HepG2 (cell line): ENCODE measurements at regions not wholly inside any gene's neighbourhood (a gene's known extent, or its start where the extent isn't known, plus 50 kb on each side); places are given as distances from the start of the nearest gene placed in this dataset.

ENCODE experiments used
- ATAC-seq: fragments of 200-7000 bp; cut with Tn5 transposase; 3 replicates; pipeline ENCODE4 v1.9.1; 2020; ENCODE audit warnings: mild to moderate bottlenecking, moderate library complexity
- BruUV-seq: library from RNA; stranded (reverse); fragments of 400-500 nt; replicated peaks from 2 replicates; lab custom pipeline; 2021; lab: Mats Ljungman, UMichigan
- CTCF ChIA-PET: fragments of 300-600 bp; formaldehyde crosslinking; extraction: SDS; loops from one replicate; lab custom pipeline; 2021; ENCODE audit warnings: low total read pairs, inconsistent platforms, low intra/inter-chr PET ratio; lab: Yijun Ruan, JAX
- POLR2A ChIA-PET: fragments of 350-600 bp; sonication (Branson Sonifier 250); formaldehyde crosslinking; loops from one replicate; lab custom pipeline; 2020; ENCODE audit warnings: antibody characterized with exemption, inconsistent platforms; lab: Yijun Ruan, JAX
- DNase-seq: peaks from one replicate; pipeline ENCODE4 v3.0.0-alpha.2; 2015; ENCODE audit warnings: low spot score
- FAIRE-seq: peaks from 3 replicates; lab custom pipeline; 2011; peaks lifted over from hg19 to GRCh38; lab: Jason Lieb, UNC
- H2AFZ ChIP-seq: one replicate; pipeline ENCODE4 v1.6.1; 2011; ENCODE audit warnings: low read length, inconsistent platforms
- H3K27ac ChIP-seq: fragments of 300-600 bp; 3 replicates; pipeline ENCODE4 v1.8.0; 2011; ENCODE audit warnings: mixed run types, mild to moderate bottlenecking, mixed read lengths, low read length, inconsistent platforms; ENCODE audit not compliant: insufficient read depth; ENCODE audit errors: extremely low read length
- H3K27me3 ChIP-seq, 2 experiments: fragments of 200-600 bp in 1 of 2; 2 replicates in 1 of 2; 3 replicates in 1 of 2; pipeline versions ENCODE4 v1.6.0 to v1.8.0; 2011; ENCODE audit warnings: low read length in 2 of 2, mild to moderate bottlenecking in 2 of 2, moderate library complexity in 2 of 2, inconsistent platforms in 1 of 2; ENCODE audit not compliant: insufficient read depth in 2 of 2, control insufficient read depth in 1 of 2
- H3K36me3 ChIP-seq, 2 experiments: fragments of 200-600 bp in 1 of 2; replicated peaks in 1 of 2; 2 replicates in 1 of 2; 3 replicates in 1 of 2; pipeline versions ENCODE4 v1.5.1 to v1.8.0; 2011; ENCODE audit warnings: low read length in 2 of 2, inconsistent platforms in 1 of 2; ENCODE audit not compliant: insufficient read depth in 2 of 2, control insufficient read depth in 1 of 2
- H3K4me1 ChIP-seq: 2 replicates; pipeline ENCODE4 v1.5.1; 2012; ENCODE audit warnings: low read length, inconsistent platforms; ENCODE audit not compliant: insufficient read depth
- H3K4me2 ChIP-seq: 2 replicates; pipeline ENCODE4 v1.6.0; 2011; ENCODE audit warnings: low read depth, low read length, inconsistent platforms
- H3K4me3 ChIP-seq, 3 experiments: fragments of 200-600 bp in 1 of 3; sonication (generic), shearing (Covaris generic) in 1 of 3; replicated peaks in 1 of 3; 2 replicates each; pipeline ENCODE4 v1.5.1; 2011 to 2016; ENCODE audit warnings: low read length in 3 of 3, inconsistent platforms in 2 of 3, low read depth in 2 of 3, mild to moderate bottlenecking in 2 of 3, control low read depth in 1 of 3, mixed read lengths in 1 of 3; ENCODE audit not compliant: insufficient read depth in 1 of 3
- H3K79me2 ChIP-seq: one replicate; pipeline ENCODE4 v1.6.1; 2011; ENCODE audit warnings: low read length, inconsistent platforms; ENCODE audit not compliant: insufficient read depth
- H3K9ac ChIP-seq: 2 replicates; pipeline ENCODE4 v1.6.0; 2011; ENCODE audit warnings: mild to moderate bottlenecking, low read depth, low read length, inconsistent platforms; ENCODE audit not compliant: insufficient read depth
- H3K9me3 ChIP-seq: 2 replicates; pipeline ENCODE4 v1.5.1; 2012; ENCODE audit warnings: mild to moderate bottlenecking, low read length
- H4K20me1 ChIP-seq: 2 replicates; pipeline ENCODE4 v1.6.0; 2011; ENCODE audit warnings: inconsistent platforms, mild to moderate bottlenecking, low read length, moderate library complexity; ENCODE audit not compliant: insufficient read depth
- ARNT ChIP-seq: fragments of 450-650 bp; IDR thresholded peaks from 2 replicates; pipeline ENCODE4 v1.6.1; 2017
- BRD4 ChIP-seq: sonication (generic); formaldehyde crosslinking; IDR thresholded peaks from 2 replicates; pipeline ENCODE4 v1.4.0; 2020; ENCODE audit warnings: missing genetic modification reagents
- ETV6 ChIP-seq: sonication (generic); formaldehyde crosslinking; conservative IDR thresholded peaks from 2 replicates; pipeline ENCODE4 v1.4.0; 2020; ENCODE audit warnings: missing genetic modification reagents
- HCFC1 ChIP-seq: fragments of 150-350 bp; IDR thresholded peaks from 2 replicates; pipeline ENCODE4 v1.6.1; 2014; ENCODE audit warnings: low read depth, low read length
- IKZF1 ChIP-seq: fragments of 450-650 bp; IDR thresholded peaks from 2 replicates; pipeline ENCODE4 v1.7.1; 2016
- REXO4 ChIP-seq: sonication (generic); formaldehyde crosslinking; IDR thresholded peaks from 2 replicates; pipeline ENCODE4 v1.8.0; 2022; ENCODE audit warnings: missing genetic modification reagents, mild to moderate bottlenecking, borderline replicate concordance
- ZNF879 ChIP-seq: sonication (generic); formaldehyde crosslinking; IDR thresholded peaks from 2 replicates; pipeline ENCODE4 v1.8.1; 2023; ENCODE audit warnings: missing genetic modification reagents
- WGBS: methylation state at CpG from one replicate; pipeline ENCODE4 v1.1.6; 2017; ENCODE audit warnings: low lambda C conversion rate; 5-methylcytosine and 5-hydroxymethylcytosine counted together
- in situ Hi-C: cut with HindIII; loops from 2 replicates; pipeline ENCODE4 v1.10.0; 2017; ENCODE audit warnings: low pct_unique_long_range_greater_than_20kb; ENCODE audit not compliant: extremely low pct_ligation_motif_present
- intact Hi-C: fragments of 100-400 bp; cut with micrococcal nuclease; formaldehyde crosslinking; loops from one replicate; pipeline ENCODE4 v1.10.0; 2022; ENCODE audit not compliant: unreplicated experiment
- TF ChIP-seq, protein P1 (sequence below): sonication (generic); formaldehyde crosslinking; IDR thresholded peaks from 2 replicates; pipeline ENCODE4 v1.4.0; 2020; ENCODE audit warnings: missing genetic modification reagents, borderline replicate concordance
- TF ChIP-seq, protein P2 (sequence below): sonication (generic); formaldehyde crosslinking; IDR thresholded peaks from 2 replicates; pipeline ENCODE4 v1.4.0; 2020; ENCODE audit warnings: missing genetic modification reagents; ENCODE audit errors: not compliant biosample characterization
- TF ChIP-seq, protein P3 (sequence below): sonication (generic); formaldehyde crosslinking; IDR thresholded peaks from 2 replicates; pipeline ENCODE4 v1.8.1; 2023; ENCODE audit warnings: missing genetic modification reagents, mild to moderate bottlenecking, borderline replicate concordance
- TF ChIP-seq, protein P4 (sequence below): IDR thresholded peaks from 2 replicates; pipeline ENCODE4 v1.6.1; 2016; ENCODE audit warnings: missing compliant biosample characterization, missing genetic modification reagents, borderline replicate concordance
- TF ChIP-seq, protein P5 (sequence below): sonication (generic); formaldehyde crosslinking; IDR thresholded peaks from 2 replicates; pipeline ENCODE4 v1.5.1; 2020; ENCODE audit warnings: mild to moderate bottlenecking, moderate library complexity, missing genetic modification reagents
- TF ChIP-seq, protein P6 (sequence below): sonication (generic); formaldehyde crosslinking; conservative IDR thresholded peaks from 2 replicates; pipeline ENCODE4 v1.8.1; 2023; ENCODE audit warnings: missing genetic modification reagents
- TF ChIP-seq, protein P7 (sequence below): conservative IDR thresholded peaks from 2 replicates; pipeline ENCODE4 v1.6.1; 2018; ENCODE audit warnings: missing genetic modification reagents

DNA sequence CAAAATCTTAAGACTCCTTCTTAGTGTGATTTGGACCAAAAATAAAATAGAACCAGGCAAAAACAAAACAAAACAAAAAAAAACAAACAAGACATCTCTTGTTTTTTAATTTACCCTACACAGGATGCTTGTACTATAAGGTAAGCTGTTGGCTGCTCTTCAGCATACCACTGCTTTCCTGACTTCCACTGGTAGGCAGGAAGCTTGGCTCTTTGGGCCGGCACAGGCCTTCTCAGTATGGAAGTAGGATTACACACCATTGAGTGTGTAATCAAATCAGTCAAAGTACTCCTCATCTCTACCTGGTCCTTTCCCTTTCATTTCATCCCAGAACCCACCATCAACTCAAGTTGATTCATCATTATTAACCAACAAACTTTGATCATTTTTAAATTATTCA is 61.9 kb upstream of the RGS1 start:
- in situ Hi-C loops (no loop called here), intact Hi-C loops (no loop called here)
- no peaks in the 10 kb centered on the region for H4K20me1 ChIP-seq
- TF ChIP-seq IKZF1 = no peak
- TF ChIP-seq, protein P1, sequence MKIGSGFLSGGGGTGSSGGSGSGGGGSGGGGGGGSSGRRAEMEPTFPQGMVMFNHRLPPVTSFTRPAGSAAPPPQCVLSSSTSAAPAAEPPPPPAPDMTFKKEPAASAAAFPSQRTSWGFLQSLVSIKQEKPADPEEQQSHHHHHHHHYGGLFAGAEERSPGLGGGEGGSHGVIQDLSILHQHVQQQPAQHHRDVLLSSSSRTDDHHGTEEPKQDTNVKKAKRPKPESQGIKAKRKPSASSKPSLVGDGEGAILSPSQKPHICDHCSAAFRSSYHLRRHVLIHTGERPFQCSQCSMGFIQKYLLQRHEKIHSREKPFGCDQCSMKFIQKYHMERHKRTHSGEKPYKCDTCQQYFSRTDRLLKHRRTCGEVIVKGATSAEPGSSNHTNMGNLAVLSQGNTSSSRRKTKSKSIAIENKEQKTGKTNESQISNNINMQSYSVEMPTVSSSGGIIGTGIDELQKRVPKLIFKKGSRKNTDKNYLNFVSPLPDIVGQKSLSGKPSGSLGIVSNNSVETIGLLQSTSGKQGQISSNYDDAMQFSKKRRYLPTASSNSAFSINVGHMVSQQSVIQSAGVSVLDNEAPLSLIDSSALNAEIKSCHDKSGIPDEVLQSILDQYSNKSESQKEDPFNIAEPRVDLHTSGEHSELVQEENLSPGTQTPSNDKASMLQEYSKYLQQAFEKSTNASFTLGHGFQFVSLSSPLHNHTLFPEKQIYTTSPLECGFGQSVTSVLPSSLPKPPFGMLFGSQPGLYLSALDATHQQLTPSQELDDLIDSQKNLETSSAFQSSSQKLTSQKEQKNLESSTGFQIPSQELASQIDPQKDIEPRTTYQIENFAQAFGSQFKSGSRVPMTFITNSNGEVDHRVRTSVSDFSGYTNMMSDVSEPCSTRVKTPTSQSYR (CRISPR knock-in tag) = no peak
- TF ChIP-seq ETV6 = no peak
- TF ChIP-seq REXO4 (CRISPR knock-in tag) = no peak
- TF ChIP-seq, protein P2, sequence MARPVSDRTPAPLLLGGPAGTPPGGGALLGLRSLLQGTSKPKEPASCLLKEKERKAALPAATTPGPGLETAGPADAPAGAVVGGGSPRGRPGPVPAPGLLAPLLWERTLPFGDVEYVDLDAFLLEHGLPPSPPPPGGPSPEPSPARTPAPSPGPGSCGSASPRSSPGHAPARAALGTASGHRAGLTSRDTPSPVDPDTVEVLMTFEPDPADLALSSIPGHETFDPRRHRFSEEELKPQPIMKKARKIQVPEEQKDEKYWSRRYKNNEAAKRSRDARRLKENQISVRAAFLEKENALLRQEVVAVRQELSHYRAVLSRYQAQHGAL = no peak
- TF ChIP-seq ZNF879 = no peak
- TF ChIP-seq, protein P3, sequence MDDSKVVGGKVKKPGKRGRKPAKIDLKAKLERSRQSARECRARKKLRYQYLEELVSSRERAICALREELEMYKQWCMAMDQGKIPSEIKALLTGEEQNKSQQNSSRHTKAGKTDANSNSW = no peak
- TF ChIP-seq, protein P4, sequence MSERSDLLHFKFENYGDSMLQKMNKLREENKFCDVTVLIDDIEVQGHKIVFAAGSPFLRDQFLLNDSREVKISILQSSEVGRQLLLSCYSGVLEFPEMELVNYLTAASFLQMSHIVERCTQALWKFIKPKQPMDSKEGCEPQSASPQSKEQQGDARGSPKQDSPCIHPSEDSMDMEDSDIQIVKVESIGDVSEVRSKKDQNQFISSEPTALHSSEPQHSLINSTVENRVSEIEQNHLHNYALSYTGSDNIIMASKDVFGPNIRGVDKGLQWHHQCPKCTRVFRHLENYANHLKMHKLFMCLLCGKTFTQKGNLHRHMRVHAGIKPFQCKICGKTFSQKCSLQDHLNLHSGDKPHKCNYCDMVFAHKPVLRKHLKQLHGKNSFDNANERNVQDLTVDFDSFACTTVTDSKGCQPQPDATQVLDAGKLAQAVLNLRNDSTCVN = no peak
- TF ChIP-seq, protein P5, sequence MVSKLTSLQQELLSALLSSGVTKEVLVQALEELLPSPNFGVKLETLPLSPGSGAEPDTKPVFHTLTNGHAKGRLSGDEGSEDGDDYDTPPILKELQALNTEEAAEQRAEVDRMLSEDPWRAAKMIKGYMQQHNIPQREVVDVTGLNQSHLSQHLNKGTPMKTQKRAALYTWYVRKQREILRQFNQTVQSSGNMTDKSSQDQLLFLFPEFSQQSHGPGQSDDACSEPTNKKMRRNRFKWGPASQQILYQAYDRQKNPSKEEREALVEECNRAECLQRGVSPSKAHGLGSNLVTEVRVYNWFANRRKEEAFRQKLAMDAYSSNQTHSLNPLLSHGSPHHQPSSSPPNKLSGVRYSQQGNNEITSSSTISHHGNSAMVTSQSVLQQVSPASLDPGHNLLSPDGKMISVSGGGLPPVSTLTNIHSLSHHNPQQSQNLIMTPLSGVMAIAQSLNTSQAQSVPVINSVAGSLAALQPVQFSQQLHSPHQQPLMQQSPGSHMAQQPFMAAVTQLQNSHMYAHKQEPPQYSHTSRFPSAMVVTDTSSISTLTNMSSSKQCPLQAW (CRISPR knock-in tag) = no peak
- TF ChIP-seq, protein P6, sequence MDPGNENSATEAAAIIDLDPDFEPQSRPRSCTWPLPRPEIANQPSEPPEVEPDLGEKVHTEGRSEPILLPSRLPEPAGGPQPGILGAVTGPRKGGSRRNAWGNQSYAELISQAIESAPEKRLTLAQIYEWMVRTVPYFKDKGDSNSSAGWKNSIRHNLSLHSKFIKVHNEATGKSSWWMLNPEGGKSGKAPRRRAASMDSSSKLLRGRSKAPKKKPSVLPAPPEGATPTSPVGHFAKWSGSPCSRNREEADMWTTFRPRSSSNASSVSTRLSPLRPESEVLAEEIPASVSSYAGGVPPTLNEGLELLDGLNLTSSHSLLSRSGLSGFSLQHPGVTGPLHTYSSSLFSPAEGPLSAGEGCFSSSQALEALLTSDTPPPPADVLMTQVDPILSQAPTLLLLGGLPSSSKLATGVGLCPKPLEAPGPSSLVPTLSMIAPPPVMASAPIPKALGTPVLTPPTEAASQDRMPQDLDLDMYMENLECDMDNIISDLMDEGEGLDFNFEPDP (CRISPR knock-in tag) = no peak
- no peak for TF ChIP-seq BRD4 (CRISPR knock-in tag)
- no peak for TF ChIP-seq ARNT
- TF ChIP-seq HCFC1 = no peak
- TF ChIP-seq, protein P7, sequence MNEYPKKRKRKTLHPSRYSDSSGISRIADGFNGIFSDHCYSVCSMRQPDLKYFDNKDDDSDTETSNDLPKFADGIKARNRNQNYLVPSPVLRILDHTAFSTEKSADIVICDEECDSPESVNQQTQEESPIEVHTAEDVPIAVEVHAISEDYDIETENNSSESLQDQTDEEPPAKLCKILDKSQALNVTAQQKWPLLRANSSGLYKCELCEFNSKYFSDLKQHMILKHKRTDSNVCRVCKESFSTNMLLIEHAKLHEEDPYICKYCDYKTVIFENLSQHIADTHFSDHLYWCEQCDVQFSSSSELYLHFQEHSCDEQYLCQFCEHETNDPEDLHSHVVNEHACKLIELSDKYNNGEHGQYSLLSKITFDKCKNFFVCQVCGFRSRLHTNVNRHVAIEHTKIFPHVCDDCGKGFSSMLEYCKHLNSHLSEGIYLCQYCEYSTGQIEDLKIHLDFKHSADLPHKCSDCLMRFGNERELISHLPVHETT (CRISPR knock-in tag) = no peak
- H3K27me3 ChIP-seq = no peaks in the 10 kb centered on the region
- BruUV-seq = no TSS peak
- DNase-seq (no peak), ATAC-seq (no peak), FAIRE-seq (no peak)
- H2AFZ ChIP-seq = no peak overlapping the region
- no peaks in the 10 kb centered on the region for H3K36me3 ChIP-seq
- WGBS = 43% methylated on average over 1 of the region's 1 CpG
- no peaks in the 10 kb centered on the region for H3K4me1 ChIP-seq
- no peak overlapping the region for H3K27ac ChIP-seq
- no peaks in the 10 kb centered on the region for H3K9me3 ChIP-seq
- ChIA-PET CTCF (no interaction called here), POLR2A (no interaction called here)
- H3K4me2 ChIP-seq = no peak overlapping the region
- H3K9ac ChIP-seq = no peak overlapping the region
- no peak overlapping the region for H3K4me3 ChIP-seq
- H3K79me2 ChIP-seq = no peaks in the 10 kb centered on the region
